ENCODE measurements at regions not wholly inside any gene's neighbourhood (a gene's known extent, or its start where the extent isn't known, plus 50 kb on each side); places are given as distances from the start of the nearest gene placed in this dataset.
A peak's percentile ranks its signal among the peaks of the same experiment; 100 is the strongest.

DNA sequence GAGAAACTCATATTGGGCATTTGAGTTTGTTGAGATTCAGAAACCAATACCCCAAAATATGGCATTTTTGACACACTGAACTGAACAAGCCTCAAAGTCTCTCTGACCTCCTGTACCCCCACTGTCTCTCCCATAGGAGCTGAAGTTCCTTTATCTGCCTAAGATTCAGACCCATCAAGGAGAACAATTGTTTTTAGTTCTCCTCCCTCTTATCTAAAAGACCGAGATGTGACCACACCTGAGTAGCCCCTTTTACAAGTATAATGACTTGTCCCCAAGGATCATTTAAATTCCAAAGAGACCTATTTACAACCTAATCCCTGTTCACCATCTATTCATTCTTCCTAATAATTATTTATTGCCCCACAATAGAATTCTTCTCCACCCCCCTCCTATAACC, 122.1 kb upstream of the PLAAT1 start:
- Histone ChIP-seq H3K27me3 (no peaks in the 10 kb centered on the region), H3K4me3 (no peak overlapping the region), H3K27ac (no peak overlapping the region), H3K4me1 (peaks cover 0 to 5% (median 0%) of the 10 kb centered on the region in 4 donors), H3K9me3 (no peaks in the 10 kb centered on the region), H3K36me3 (no peaks in the 10 kb centered on the region)
- intact Hi-C loops (cut with DNase I; ENCODE audit: low total_unique reads): no loop called here
- no peak for DNase-seq
- WGBS, 5 donors: 60 to 80% (median 68%) methylated on average over 1 of the region's 1 CpG
- no peak for TF ChIP-seq POLR2A (IDR thresholded peaks at IDR 0.05)
- TF ChIP-seq EP300 (IDR thresholded peaks at IDR 0.05): no peak
- TF ChIP-seq, protein P1, sequence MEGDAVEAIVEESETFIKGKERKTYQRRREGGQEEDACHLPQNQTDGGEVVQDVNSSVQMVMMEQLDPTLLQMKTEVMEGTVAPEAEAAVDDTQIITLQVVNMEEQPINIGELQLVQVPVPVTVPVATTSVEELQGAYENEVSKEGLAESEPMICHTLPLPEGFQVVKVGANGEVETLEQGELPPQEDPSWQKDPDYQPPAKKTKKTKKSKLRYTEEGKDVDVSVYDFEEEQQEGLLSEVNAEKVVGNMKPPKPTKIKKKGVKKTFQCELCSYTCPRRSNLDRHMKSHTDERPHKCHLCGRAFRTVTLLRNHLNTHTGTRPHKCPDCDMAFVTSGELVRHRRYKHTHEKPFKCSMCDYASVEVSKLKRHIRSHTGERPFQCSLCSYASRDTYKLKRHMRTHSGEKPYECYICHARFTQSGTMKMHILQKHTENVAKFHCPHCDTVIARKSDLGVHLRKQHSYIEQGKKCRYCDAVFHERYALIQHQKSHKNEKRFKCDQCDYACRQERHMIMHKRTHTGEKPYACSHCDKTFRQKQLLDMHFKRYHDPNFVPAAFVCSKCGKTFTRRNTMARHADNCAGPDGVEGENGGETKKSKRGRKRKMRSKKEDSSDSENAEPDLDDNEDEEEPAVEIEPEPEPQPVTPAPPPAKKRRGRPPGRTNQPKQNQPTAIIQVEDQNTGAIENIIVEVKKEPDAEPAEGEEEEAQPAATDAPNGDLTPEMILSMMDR (IDR thresholded peaks at IDR 0.05): no peak
- TF ChIP-seq POLR2AphosphoS5 (IDR thresholded peaks at IDR 0.05): no peak

DNA sequence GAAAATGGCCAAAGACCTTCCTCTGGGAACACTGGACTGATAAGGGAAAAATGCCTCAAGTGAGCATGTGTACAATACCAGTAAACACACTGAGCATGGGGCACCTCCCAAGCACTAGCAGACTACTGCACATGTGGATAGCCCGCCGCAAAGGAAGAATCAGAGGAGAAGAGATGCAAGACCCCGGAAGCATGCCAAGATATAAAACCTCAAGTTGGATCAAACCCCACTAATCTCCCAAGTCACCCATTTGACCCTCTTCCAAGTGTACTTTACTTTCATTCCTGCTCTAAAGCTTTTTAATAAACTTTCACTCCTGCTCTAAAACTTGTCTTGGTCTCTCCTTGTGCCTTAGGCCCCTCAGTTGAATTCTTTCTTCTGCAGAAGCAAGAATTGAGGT, 121.1 kb upstream of the PLAAT1 start:
- Histone ChIP-seq H3K36me3 (no peaks in the 10 kb centered on the region), H3K4me3 (no peak overlapping the region), H3K9me3 (no peaks in the 10 kb centered on the region), H3K4me1 (peaks cover 0 to 5% (median 0%) of the 10 kb centered on the region in 4 donors), H3K27ac (no peak overlapping the region), H3K27me3 (no peaks in the 10 kb centered on the region)
- TF ChIP-seq EP300 (IDR thresholded peaks at IDR 0.05) (no peak), POLR2A (IDR thresholded peaks at IDR 0.05) (no peak), POLR2AphosphoS5 (IDR thresholded peaks at IDR 0.05) (no peak)
- TF ChIP-seq, protein P1 (IDR thresholded peaks at IDR 0.05): no peak
- DNase-seq: no peak
- intact Hi-C loops (cut with DNase I; ENCODE audit: low total_unique reads): no loop called here
- 61 to 89% (median 77%) methylated on average over 3 of the region's 3 CpGs for WGBS, 5 donors

DNA sequence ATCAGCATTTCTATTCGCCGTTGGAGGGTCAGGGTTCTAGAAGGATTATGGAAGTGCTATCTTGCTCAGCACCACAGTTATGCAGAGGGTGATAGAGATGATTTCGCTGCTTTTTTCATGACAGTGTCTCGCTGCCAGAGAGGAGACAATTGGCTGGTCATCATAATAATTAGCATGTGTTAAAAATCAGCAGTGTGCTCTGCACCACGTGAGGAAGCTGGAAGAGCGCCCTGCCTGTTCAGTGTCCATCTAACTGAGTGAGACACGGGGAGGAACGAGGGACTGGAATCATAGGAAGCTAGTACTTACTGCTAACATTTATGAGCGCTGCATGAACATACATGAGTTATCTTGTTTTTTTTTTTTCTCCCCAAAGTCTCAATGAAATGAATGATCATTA, 116.2 kb upstream of the PLAAT1 start:
- Histone ChIP-seq H3K4me1 (peaks cover 0 to 5% (median 0%) of the 10 kb centered on the region in 4 donors), H3K36me3 (no peaks in the 10 kb centered on the region), H3K27ac (no peak overlapping the region), H3K4me3 (no peak overlapping the region), H3K9me3 (no peaks in the 10 kb centered on the region), H3K27me3 (no peaks in the 10 kb centered on the region)
- intact Hi-C loops (cut with DNase I; ENCODE audit: low total_unique reads): no loop called here
- peak in 1 of 2 donors; percentile 30 for DNase-seq
- WGBS, 5 donors: 74 to 83% (median 80%) methylated on average over 9 of the region's 9 CpGs
- TF ChIP-seq POLR2A (IDR thresholded peaks at IDR 0.05) (no peak), POLR2AphosphoS5 (IDR thresholded peaks at IDR 0.05) (no peak), EP300 (IDR thresholded peaks at IDR 0.05) (no peak)
- TF ChIP-seq, protein P1 (IDR thresholded peaks at IDR 0.05): no peak

DNA sequence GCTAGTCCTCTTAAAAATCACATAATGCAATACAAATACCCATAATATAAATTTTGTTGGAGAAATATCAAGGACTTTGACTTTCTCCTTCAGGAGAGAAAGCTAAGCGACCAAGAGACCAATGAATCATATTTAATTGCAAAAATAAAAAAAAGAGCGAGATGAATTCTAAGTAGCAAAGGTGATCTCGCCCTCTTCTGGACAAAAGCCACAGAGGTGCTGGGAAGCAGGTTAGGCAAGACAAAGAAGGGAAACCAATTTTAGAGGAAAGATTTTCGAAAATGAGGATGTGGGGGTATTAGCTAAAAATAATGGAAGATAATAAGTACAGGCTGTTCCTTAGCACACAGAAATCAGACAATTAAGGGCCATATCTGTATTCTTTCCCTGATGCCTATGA, 111.4 kb upstream of the PLAAT1 start:
- 59 to 74% (median 62%) methylated on average over 4 of the region's 4 CpGs for WGBS, 5 donors
- Histone ChIP-seq H3K9me3 (no peaks in the 10 kb centered on the region), H3K36me3 (no peaks in the 10 kb centered on the region), H3K4me3 (no peak overlapping the region), H3K4me1 (no peaks in the 10 kb centered on the region), H3K27ac (no peak overlapping the region), H3K27me3 (no peaks in the 10 kb centered on the region)
- DNase-seq: no peak
- TF ChIP-seq POLR2AphosphoS5 (IDR thresholded peaks at IDR 0.05) (no peak), POLR2A (IDR thresholded peaks at IDR 0.05) (no peak), EP300 (IDR thresholded peaks at IDR 0.05) (no peak)
- TF ChIP-seq, protein P1 (IDR thresholded peaks at IDR 0.05): no peak
- intact Hi-C loops (cut with DNase I; ENCODE audit: low total_unique reads): no loop called here
